Type B pancreatic cell (in vitro differentiated cells): ENCODE measurements at regions not wholly inside any gene's neighbourhood (a gene's known extent, or its start where the extent isn't known, plus 50 kb on each side); places are given as distances from the start of the nearest gene placed in this dataset.

Experiments
- DNase-seq: peaks from one replicate; pipeline ENCODE4 v3.0.0; 2021; ENCODE audit warnings: mixed read lengths; ENCODE audit not compliant: unreplicated experiment; ENCODE audit errors: extremely low spot score
- H3K27ac Mint-ChIP-seq: 2 replicates; pipeline ENCODE4 v1.8.0; 2021; ENCODE audit warnings: mild to moderate bottlenecking, mixed read lengths
- H3K27me3 Mint-ChIP-seq: 2 replicates; pipeline ENCODE4 v1.8.0; 2021; ENCODE audit warnings: mixed read lengths
- H3K36me3 Mint-ChIP-seq: 2 replicates; pipeline ENCODE4 v1.8.0; 2021; ENCODE audit warnings: mixed read lengths
- H3K4me1 Mint-ChIP-seq: one replicate; pipeline ENCODE4 v1.8.0; 2021; ENCODE audit warnings: mixed read lengths; ENCODE audit not compliant: unreplicated experiment
- H3K4me3 Mint-ChIP-seq: 2 replicates; pipeline ENCODE4 v1.8.0; 2021; ENCODE audit warnings: mild to moderate bottlenecking, mixed read lengths
- H3K9me3 Mint-ChIP-seq: 2 replicates; pipeline ENCODE4 v1.8.0; 2021; ENCODE audit warnings: mixed read lengths
- CTCF ChIP-seq: fragments of 200-600 bp; sonication (generic); conservative IDR thresholded peaks from 2 replicates; pipeline ENCODE4 v1.5.0; 2021; ENCODE audit warnings: antibody characterized with exemption, mild to moderate bottlenecking

- H3K36me3 Mint-ChIP-seq: no peaks in the 10 kb centered on the region
- H3K27ac Mint-ChIP-seq: peak overlapping the region; percentile 85
- no peak overlapping the region for H3K4me3 Mint-ChIP-seq
Observed at GRCh38 chr13:32828711-32829110, 187.5 kb upstream of the KL start.

DNA sequence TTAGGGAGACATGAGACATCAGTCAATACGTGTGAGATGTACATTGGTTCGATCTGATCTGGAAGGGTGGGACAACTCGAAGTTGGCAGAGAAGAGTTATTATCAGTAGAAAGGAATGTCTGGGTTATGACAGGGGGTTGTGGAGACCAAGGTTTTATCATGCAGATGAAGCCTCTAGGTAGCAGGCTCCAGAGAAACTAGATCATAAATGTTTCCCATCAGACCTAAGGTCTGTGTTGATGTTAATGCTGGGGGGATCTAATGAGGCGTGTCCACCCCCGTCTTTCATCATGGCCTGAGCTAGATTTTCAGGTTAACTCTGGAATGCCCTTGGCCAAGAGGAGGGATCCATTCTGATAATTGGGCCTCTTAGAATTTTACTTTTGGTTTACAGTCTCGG, 187.0 kb upstream of the KL start:
- H3K4me3 Mint-ChIP-seq: peak overlapping the region; percentile 6
- no peaks in the 10 kb centered on the region for H3K36me3 Mint-ChIP-seq
- H3K4me1 Mint-ChIP-seq: peaks cover 25% of the 10 kb centered on the region
- TF ChIP-seq CTCF: no peak
- no peak for DNase-seq
- no peaks in the 10 kb centered on the region for H3K27me3 Mint-ChIP-seq
- H3K9me3 Mint-ChIP-seq: peaks cover 4% of the 10 kb centered on the region
- peak overlapping the region; percentile 85 for H3K27ac Mint-ChIP-seq

More at GRCh38 chr13:32828711-32829110, 187.5 kb upstream of the KL start:
- Mint-ChIP-seq H3K4me1 (peaks cover 25% of the 10 kb centered on the region), H3K27me3 (no peaks in the 10 kb centered on the region), H3K9me3 (peaks cover 2% of the 10 kb centered on the region)
- no peak for TF ChIP-seq CTCF
- no peak for DNase-seq

DNA sequence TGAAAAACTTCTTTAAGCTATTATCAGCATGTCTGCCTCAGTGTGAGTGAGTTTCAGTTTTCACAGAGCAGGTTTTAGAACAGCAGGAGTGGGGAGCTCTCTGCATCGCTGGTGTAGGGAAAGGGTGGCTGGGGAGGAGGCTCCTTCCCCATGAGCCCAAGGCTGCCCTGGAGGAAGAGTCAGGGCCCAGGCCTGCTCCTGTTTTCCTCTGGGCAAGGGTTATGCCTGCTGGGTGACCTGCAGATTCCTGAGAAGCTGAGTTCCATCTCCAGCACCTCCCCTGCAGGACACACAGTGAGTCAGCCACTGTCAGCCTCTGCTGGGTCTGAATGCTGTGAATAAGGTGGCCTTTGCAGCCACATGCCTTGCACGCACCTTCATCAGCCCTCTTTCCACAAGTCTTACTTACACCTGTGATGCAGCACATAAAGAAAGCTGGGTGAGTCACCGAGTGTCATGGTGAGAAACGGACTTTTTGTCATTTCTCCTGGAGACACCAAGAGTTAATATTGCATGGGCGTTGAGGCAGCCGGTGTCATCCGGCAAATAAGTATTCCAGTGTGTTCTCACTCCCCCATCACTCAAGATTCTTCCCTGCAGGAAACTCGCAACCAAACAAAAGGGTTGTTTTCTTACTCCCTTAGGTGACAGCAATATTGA, 186.4 kb upstream of the KL start:
- H3K27ac Mint-ChIP-seq: peak overlapping the region; percentile 85
- no peak for DNase-seq
- H3K4me3 Mint-ChIP-seq: peak overlapping the region; percentile 42
- TF ChIP-seq CTCF: no peak
- H3K27me3 Mint-ChIP-seq: no peaks in the 10 kb centered on the region
- peaks cover 4% of the 10 kb centered on the region for H3K9me3 Mint-ChIP-seq
- H3K36me3 Mint-ChIP-seq: no peaks in the 10 kb centered on the region
- H3K4me1 Mint-ChIP-seq: peaks cover 21% of the 10 kb centered on the region

DNA sequence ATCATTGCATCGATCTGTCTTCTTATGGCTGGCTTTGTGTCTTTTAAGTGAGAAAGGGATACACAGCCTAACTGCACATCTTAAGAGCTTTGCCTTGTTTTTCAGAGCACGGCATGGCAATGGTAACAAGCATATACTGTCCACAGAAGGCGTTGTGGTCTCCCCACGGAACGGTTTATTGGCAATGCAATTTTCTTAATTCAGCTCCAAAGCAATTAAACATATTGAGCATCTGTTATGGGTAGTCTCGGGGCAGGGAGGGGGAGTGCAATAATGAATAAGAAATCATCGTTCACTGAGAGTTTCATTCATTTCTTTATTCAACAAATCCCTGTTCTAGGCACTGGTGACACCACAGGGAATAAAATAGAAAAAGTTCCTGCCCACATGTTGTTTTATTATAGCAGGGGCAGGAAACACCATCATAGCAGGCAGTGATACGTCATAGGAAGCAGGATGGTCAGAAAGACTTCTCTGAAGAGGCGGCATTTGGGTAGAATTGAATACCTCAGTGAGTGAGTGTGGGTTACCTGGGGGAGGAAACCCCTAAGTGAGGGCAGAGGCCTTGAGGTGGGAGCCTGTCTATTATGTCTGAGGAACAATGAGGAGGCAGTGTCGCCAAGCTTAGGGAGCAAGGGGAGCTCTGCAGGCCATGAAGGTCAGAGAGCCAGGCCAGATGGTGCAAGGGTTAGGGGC, 185.7 kb upstream of the KL start:
- peaks cover 4% of the 10 kb centered on the region for H3K9me3 Mint-ChIP-seq
- H3K4me3 Mint-ChIP-seq: peak overlapping the region; percentile 42
- H3K4me1 Mint-ChIP-seq: peaks cover 20% of the 10 kb centered on the region
- no peaks in the 10 kb centered on the region for H3K27me3 Mint-ChIP-seq
- peak overlapping the region; percentile 85 for H3K27ac Mint-ChIP-seq
- H3K36me3 Mint-ChIP-seq: no peaks in the 10 kb centered on the region
- TF ChIP-seq CTCF: no peak
- DNase-seq: no peak

DNA sequence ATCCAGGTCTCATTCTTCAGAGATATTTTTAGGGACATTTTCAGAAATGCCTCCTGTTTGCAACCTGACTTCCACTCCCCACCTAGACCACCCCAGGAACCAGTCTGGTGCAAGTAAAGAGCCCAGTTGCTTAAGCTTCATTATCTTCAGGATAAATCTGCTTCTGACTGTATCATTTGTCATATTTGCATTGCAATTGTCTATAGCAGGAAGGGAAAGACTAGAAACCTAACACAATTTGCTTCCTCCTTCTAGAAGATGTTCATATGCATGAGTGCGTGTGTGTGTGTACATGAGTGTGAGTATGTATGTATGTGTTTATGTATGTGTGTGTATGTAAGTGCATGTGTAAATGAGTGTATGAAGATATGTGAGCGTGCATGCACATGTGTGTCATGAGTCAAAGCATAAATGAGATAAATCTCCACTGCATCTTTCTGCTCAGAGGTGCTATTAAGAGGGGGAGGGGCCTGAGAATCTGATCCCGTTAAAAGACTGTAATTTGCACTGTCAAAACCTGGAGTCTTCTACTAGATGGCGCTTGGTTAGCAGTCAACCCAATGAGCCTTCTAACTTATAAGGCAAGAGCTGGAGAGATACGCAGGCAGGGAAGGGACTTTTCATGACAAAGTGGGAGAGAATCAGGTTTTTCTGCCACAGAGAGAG, 178.8 kb upstream of the KL start:
- no peak for TF ChIP-seq CTCF

More for the DNA sequence above, 178.8 kb upstream of the KL start:
- H3K27ac Mint-ChIP-seq: peak overlapping the region; percentile 31
- no peak for DNase-seq
- H3K4me3 Mint-ChIP-seq: no peak overlapping the region
- H3K27me3 Mint-ChIP-seq: peaks cover 4% of the 10 kb centered on the region
- peaks cover 4% of the 10 kb centered on the region for H3K9me3 Mint-ChIP-seq
- peaks cover 6% of the 10 kb centered on the region for H3K36me3 Mint-ChIP-seq
- H3K4me1 Mint-ChIP-seq: peaks cover 29% of the 10 kb centered on the region
